ENCODE measurements at regions not wholly inside any gene's neighbourhood (a gene's known extent, or its start where the extent isn't known, plus 50 kb on each side); places are given as distances from the start of the nearest gene placed in this dataset.

- no peak for TF ChIP-seq POLR2A (IDR thresholded peaks at IDR 0.05; ENCODE audit: low read depth, low read length)
- no peak for TF ChIP-seq FOS (IDR thresholded peaks at IDR 0.05; ENCODE audit: borderline replicate concordance, insufficient read depth, low read length)
- no peak for TF ChIP-seq EZH2 (IDR thresholded peaks at IDR 0.05; ENCODE audit: borderline replicate concordance, low read depth, low read length, severe bottlenecking)
- TF ChIP-seq CTCF (IDR thresholded peaks at IDR 0.05; ENCODE audit: extremely low read depth in 1 of 2, insufficient read depth in 1 of 2, low read depth in 1 of 2, low read length in 2 of 2) = no peak
- TF ChIP-seq POLR2AphosphoS5 (IDR thresholded peaks at IDR 0.05; ENCODE audit: insufficient read depth, low read depth, low read length) = no peak
- TF ChIP-seq JUN (IDR thresholded peaks at IDR 0.05; ENCODE audit: borderline replicate concordance, insufficient read depth, insufficient read length, low read depth) = no peak
- TF ChIP-seq MAX (IDR thresholded peaks at IDR 0.05; ENCODE audit: insufficient read depth, insufficient read length) = no peak
Observed at GRCh38 chr9:87095951-87096350, 148.6 kb upstream of the GAS1 start.

Data from endothelial cell of umbilical vein (primary cell).